ENCODE measurements at regions not wholly inside any gene's neighbourhood (a gene's known extent, or its start where the extent isn't known, plus 50 kb on each side); places are given as distances from the start of the nearest gene placed in this dataset.

DNA sequence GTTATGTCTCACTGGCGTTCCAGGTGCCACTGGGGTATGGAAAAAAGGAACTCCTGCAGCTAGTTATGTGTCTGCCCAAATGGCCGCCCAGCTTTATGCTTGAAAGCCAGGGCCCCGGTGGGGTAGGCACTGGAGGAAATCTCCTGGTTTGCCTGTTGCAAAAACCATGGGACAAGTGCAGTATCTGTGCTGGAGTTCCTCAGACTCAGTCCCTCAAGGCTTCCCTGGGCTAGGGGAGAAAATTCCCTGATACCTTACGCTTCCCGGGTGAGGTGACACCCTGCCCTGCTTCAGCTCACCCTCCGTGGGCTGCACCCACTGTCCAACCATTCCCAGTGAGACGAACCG is 90.3 kb upstream of the CDK6 start:
- no peak overlapping the region for H3K4me3 ChIP-seq (ENCODE audit: low read depth, low read length)
- no peak for DNase-seq (ENCODE audit: low read depth)
- TF ChIP-seq, protein P1, sequence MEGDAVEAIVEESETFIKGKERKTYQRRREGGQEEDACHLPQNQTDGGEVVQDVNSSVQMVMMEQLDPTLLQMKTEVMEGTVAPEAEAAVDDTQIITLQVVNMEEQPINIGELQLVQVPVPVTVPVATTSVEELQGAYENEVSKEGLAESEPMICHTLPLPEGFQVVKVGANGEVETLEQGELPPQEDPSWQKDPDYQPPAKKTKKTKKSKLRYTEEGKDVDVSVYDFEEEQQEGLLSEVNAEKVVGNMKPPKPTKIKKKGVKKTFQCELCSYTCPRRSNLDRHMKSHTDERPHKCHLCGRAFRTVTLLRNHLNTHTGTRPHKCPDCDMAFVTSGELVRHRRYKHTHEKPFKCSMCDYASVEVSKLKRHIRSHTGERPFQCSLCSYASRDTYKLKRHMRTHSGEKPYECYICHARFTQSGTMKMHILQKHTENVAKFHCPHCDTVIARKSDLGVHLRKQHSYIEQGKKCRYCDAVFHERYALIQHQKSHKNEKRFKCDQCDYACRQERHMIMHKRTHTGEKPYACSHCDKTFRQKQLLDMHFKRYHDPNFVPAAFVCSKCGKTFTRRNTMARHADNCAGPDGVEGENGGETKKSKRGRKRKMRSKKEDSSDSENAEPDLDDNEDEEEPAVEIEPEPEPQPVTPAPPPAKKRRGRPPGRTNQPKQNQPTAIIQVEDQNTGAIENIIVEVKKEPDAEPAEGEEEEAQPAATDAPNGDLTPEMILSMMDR (IDR thresholded peaks at IDR 0.05; ENCODE audit: low read depth, low read length, missing control alignments): no peak

DNA sequence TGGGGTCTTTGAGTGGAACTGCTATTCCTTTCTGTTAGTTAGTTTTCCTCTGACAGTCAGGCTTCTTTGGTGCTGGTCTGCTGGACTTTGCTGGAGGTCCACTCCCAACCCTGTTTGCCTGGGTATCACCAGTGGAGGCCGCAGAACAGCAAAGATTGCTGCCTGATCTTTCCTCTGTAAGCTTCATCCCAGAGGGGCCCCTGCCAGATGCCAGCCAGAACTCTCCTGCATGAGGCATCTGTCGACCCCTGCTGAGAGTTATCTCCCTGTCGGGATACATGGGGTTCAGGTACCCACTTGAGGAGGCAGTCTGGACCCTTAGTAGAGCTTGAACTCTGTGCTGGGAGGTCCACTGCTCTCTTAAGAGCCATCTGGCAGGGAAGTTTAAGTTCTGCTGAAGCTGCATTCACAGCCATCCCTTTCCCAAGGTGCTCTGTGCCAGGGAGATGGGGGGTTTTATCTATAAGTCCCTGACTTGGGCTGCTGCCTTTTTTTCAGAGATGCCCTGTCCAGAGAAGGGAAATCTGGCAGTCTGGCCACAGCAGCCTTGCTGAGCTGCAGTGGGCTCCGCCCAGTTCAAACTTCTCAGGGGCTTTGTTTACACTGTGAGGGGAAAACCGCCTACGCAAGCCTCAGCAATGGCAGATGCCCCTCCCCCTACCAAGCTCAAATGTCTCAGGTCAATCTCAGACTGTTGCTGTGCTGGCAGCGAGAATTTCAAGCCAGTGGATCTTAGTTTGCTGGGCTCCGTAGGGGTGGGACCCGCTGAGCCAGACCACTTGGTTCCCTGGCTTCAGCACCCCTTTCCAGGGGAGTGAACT is 89.7 kb upstream of the CDK6 start:
- TF ChIP-seq, protein P1 (IDR thresholded peaks at IDR 0.05; ENCODE audit: low read depth, low read length, missing control alignments): no peak
- no peak for DNase-seq (ENCODE audit: low read depth)
- no peak overlapping the region for H3K4me3 ChIP-seq (ENCODE audit: low read depth, low read length)

DNA sequence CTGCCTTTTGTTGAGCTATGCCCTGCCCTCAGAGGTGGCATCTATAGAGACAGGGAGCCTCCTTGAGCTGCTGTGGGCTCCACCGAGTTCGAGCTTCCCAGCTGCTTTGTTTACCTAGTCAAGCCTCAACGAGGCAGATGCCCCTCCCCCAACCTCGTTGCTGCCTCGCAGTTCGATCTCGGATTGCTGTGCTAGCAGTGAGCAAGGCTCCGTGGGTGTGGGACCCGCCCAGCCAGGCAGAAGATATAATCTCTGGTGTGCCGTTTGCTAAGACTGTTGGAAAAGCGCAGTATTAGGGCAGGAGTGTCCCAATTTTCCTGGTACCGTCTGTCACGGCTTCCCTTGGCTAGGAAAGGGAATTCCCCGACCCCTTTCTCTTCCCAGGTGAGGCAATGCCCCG is 88.4 kb upstream of the CDK6 start:
- no peak for DNase-seq (ENCODE audit: low read depth)
- TF ChIP-seq, protein P1 (IDR thresholded peaks at IDR 0.05; ENCODE audit: low read depth, low read length, missing control alignments): no peak
- no peak overlapping the region for H3K4me3 ChIP-seq (ENCODE audit: low read depth, low read length)

DNA sequence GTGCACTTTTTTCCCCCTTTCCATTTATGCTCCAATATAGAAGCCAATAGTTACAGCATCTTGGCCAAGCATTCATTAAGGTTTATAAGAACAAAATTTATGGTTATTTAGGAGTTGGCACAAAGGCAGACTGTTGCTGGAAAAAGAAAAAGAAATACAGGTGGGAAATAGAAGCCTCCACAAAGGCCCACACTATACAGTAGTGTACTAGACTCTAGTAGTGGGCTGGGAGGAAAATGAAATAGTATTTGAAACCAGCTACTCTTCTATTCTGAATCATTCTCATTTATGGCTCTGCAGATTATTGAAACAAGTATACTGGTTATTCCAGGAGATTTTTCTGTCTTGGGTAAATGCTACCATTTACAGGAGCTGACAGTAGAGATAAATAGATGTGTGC is 80.9 kb upstream of the CDK6 start:
- no peak for DNase-seq (ENCODE audit: low read depth)
- TF ChIP-seq, protein P1 (IDR thresholded peaks at IDR 0.05; ENCODE audit: low read depth, low read length, missing control alignments): no peak
- no peak overlapping the region for H3K4me3 ChIP-seq (ENCODE audit: low read depth, low read length)

DNA sequence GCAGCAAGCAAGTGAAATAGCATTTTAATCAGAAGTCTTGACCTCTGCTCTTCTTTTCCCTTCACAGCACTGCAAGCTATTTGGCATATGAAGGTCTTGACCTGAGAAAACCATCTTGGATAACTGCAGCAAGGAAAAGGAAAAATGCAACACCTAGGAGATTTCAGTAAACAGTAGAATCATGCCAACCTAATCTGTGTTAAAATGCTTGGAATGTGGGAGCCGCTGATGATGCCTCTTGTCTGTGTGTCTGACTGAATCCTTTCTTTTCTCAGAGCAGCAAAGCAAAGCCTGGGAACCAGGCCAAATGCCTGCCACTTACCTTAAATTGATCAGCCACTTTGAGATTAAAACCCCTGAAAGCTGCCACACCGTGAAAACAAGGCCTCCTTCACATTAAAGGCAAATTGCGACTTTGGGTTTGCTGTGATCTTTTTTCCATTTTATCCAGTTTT is 80.4 kb upstream of the CDK6 start:
- TF ChIP-seq, protein P1 (IDR thresholded peaks at IDR 0.05; ENCODE audit: low read depth, low read length, missing control alignments): no peak
- no peak for DNase-seq (ENCODE audit: low read depth)
- no peak overlapping the region for H3K4me3 ChIP-seq (ENCODE audit: low read depth, low read length)

DNA sequence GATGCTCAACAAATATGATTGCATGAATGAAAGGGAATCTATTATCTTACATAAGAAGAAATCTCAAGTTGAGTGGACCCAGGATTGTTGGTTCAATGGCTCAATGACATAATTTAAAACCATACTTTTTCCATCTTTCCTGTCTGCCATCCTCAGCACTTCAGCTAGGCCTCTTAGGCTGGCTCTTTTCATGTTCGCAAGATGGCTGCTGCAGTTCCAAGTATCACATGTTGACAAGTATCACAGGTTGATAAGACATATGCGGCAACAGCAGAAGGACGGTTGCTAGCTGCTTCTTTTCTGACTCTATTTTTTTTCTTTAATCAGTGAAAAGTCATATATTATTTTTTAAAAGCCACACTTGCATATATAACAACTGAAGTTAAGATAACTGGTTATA is 79.0 kb upstream of the CDK6 start:
- no peak for DNase-seq (ENCODE audit: low read depth)
- TF ChIP-seq, protein P1 (IDR thresholded peaks at IDR 0.05; ENCODE audit: low read depth, low read length, missing control alignments): no peak

DNA sequence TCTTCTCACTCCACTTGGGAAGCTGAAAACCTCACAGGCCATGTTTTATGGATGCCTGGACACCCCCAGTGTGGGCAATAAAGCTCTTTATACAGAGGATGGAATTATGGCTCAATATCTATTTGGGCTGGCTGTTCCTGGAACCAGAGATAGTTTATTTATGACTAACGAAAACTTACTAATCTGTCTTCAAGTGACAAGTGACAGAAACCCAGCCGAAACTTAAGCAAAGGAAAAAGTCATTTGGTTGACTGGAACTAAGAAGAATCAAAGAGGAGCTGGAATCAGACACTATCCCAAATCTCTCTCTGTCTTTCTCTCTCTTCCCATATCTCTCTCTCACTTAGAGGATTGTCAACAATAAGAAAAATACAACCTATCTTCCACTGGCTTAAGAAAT is 78.3 kb upstream of the CDK6 start:
- TF ChIP-seq, protein P1 (IDR thresholded peaks at IDR 0.05; ENCODE audit: low read depth, low read length, missing control alignments): no peak
- no peak overlapping the region for H3K4me3 ChIP-seq (ENCODE audit: low read depth, low read length)

More for the DNA sequence above, 79.0 kb upstream of the CDK6 start:
- H3K4me3 ChIP-seq (ENCODE audit: low read depth, low read length): no peak overlapping the region

More for the DNA sequence above, 78.3 kb upstream of the CDK6 start:
- DNase-seq (ENCODE audit: low read depth): no peak

Data from GM12864 (cell line).